Upper lobe of left lung (tissue), 4 donors: ENCODE measurements at regions not wholly inside any gene's neighbourhood (a gene's known extent, or its start where the extent isn't known, plus 50 kb on each side); places are given as distances from the start of the nearest gene placed in this dataset.

Source experiments
- EP300 ChIP-seq, 4 donors: sonication (generic); formaldehyde crosslinking; IDR thresholded peaks; one replicate each; pipeline ENCODE4 v1.5.1; 2017; ENCODE audit warnings: antibody characterized with exemption in 4 of 4, control low read depth in 2 of 4
- POLR2A ChIP-seq, 4 donors: fragments of 450-650 bp; IDR thresholded peaks; one replicate each; pipeline ENCODE4 v1.5.1; 2016 to 2017; ENCODE audit warnings: antibody characterized with exemption in 4 of 4, mild to moderate bottlenecking in 2 of 4
- TF ChIP-seq, protein P1 (sequence below), 6 experiments: fragments of 450-650 bp in 4 of 6; fragments of 200-600 bp in 2 of 6; sonication (generic) in 2 of 6; IDR thresholded peaks; one replicate each; pipeline ENCODE4 v1.5.1; 2016 to 2019; ENCODE audit warnings: antibody characterized with exemption in 6 of 6

DNA sequence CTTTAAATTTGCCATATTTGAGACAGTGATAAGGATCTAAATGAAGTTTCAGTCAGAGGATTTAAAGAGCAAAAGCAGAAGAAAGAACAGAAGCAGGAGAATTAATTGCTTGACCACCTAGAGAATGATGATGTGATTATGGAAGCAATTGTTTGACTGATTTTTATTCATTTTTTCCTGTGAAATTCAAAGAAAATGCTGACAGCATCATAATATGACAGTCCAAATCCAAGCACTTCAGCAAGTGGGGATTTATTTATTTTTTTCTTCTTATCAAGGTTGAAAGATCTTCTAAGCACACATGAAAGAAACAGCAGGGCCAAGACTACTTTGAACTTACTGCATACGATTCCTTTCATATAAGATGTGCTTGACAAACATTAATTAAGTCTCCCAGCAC lies 125.2 kb downstream of the BMP2 start:
- TF ChIP-seq, protein P1, sequence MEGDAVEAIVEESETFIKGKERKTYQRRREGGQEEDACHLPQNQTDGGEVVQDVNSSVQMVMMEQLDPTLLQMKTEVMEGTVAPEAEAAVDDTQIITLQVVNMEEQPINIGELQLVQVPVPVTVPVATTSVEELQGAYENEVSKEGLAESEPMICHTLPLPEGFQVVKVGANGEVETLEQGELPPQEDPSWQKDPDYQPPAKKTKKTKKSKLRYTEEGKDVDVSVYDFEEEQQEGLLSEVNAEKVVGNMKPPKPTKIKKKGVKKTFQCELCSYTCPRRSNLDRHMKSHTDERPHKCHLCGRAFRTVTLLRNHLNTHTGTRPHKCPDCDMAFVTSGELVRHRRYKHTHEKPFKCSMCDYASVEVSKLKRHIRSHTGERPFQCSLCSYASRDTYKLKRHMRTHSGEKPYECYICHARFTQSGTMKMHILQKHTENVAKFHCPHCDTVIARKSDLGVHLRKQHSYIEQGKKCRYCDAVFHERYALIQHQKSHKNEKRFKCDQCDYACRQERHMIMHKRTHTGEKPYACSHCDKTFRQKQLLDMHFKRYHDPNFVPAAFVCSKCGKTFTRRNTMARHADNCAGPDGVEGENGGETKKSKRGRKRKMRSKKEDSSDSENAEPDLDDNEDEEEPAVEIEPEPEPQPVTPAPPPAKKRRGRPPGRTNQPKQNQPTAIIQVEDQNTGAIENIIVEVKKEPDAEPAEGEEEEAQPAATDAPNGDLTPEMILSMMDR (IDR thresholded peaks at IDR 0.05): no peak
- TF ChIP-seq EP300 (IDR thresholded peaks at IDR 0.05): no peak
- TF ChIP-seq POLR2A (IDR thresholded peaks at IDR 0.05): no peak
